Progenitor cell of endocrine pancreas (in vitro differentiated cells): ENCODE measurements at regions not wholly inside any gene's neighbourhood (a gene's known extent, or its start where the extent isn't known, plus 50 kb on each side); places are given as distances from the start of the nearest gene placed in this dataset.
A peak's percentile ranks its signal among the peaks of the same experiment; 100 is the strongest.

ENCODE experiments used
- DNase-seq: peaks from one replicate; pipeline ENCODE4 v3.0.0; 2021; ENCODE audit warnings: low spot score; ENCODE audit not compliant: unreplicated experiment
- H3K27ac Mint-ChIP-seq: 2 replicates; pipeline ENCODE4 v1.8.0; 2021; ENCODE audit warnings: mild to moderate bottlenecking, moderate library complexity, mixed read lengths
- H3K27me3 Mint-ChIP-seq: 2 replicates; pipeline ENCODE4 v1.8.0; 2021; ENCODE audit warnings: mixed read lengths
- H3K36me3 Mint-ChIP-seq: 2 replicates; pipeline ENCODE4 v1.8.0; 2022; ENCODE audit warnings: mixed read lengths; ENCODE audit not compliant: insufficient read depth
- H3K4me1 Mint-ChIP-seq: 2 replicates; pipeline ENCODE4 v1.8.0; 2021; ENCODE audit warnings: low read depth, mixed read lengths
- H3K4me3 Mint-ChIP-seq: 2 replicates; pipeline ENCODE4 v1.8.0; 2021; ENCODE audit warnings: low read depth, mild to moderate bottlenecking, moderate library complexity, mixed read lengths
- H3K9me3 Mint-ChIP-seq: 2 replicates; pipeline ENCODE4 v1.8.0; 2021; ENCODE audit warnings: low read depth, mixed read lengths
- TF ChIP-seq, protein P1 (sequence below): fragments of 200-600 bp; sonication (generic); IDR thresholded peaks from one replicate; pipeline ENCODE4 v1.5.0; 2021; ENCODE audit warnings: antibody characterized with exemption, mild to moderate bottlenecking; ENCODE audit not compliant: unreplicated experiment

DNA sequence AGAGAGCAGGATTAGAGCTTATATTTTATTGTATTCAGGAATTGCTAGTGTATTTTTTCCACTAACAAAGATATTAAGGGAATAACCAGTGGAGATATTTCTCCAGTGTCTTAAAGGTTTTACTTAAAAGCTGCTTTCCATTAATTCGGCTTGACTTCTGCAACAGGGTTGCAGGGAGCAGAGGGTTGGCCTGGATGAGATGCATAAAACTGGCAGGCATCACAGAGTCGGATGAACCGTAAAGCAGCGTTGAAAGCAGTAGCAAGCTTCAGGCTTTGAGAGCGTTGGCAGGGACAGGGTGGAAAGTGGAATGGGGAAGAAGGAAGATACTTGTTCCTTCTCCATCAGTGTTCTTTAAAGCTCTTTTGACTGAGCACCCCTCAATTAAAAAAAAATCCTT is 237.2 kb downstream of the LMO4 start:
- DNase-seq = no peak
- H3K27me3 Mint-ChIP-seq = no peaks in the 10 kb centered on the region
- H3K4me1 Mint-ChIP-seq = peaks cover 21% of the 10 kb centered on the region
- no peaks in the 10 kb centered on the region for H3K36me3 Mint-ChIP-seq
- no peak overlapping the region for H3K4me3 Mint-ChIP-seq
- TF ChIP-seq, protein P1, sequence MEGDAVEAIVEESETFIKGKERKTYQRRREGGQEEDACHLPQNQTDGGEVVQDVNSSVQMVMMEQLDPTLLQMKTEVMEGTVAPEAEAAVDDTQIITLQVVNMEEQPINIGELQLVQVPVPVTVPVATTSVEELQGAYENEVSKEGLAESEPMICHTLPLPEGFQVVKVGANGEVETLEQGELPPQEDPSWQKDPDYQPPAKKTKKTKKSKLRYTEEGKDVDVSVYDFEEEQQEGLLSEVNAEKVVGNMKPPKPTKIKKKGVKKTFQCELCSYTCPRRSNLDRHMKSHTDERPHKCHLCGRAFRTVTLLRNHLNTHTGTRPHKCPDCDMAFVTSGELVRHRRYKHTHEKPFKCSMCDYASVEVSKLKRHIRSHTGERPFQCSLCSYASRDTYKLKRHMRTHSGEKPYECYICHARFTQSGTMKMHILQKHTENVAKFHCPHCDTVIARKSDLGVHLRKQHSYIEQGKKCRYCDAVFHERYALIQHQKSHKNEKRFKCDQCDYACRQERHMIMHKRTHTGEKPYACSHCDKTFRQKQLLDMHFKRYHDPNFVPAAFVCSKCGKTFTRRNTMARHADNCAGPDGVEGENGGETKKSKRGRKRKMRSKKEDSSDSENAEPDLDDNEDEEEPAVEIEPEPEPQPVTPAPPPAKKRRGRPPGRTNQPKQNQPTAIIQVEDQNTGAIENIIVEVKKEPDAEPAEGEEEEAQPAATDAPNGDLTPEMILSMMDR = no peak
- peak overlapping the region; percentile 81 for H3K27ac Mint-ChIP-seq
- no peaks in the 10 kb centered on the region for H3K9me3 Mint-ChIP-seq

DNA sequence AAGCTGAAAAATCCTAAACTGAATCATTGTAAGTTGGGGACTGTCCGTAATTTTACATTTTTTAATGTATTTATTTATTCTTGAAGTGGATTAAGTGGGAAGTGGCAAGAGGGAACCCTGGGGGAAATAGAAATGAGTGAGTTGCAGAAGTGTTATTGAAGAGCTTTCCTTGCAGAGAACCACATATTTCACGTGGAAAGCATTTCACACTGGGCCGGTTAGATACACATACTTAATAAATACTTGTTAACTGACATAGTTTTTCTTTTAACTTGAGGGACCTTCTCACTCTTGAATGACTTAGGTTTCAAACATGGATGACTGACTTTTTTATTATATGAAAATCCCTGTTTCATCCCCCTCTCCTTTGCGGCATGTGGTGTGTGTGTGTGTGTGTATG is 239.3 kb downstream of the LMO4 start:
- Mint-ChIP-seq H3K4me3 (no peak overlapping the region), H3K36me3 (no peaks in the 10 kb centered on the region), H3K4me1 (peaks cover 21% of the 10 kb centered on the region), H3K27ac (no peak overlapping the region), H3K27me3 (no peaks in the 10 kb centered on the region), H3K9me3 (no peaks in the 10 kb centered on the region)
- no peak for DNase-seq
- TF ChIP-seq, protein P1 = no peak

DNA sequence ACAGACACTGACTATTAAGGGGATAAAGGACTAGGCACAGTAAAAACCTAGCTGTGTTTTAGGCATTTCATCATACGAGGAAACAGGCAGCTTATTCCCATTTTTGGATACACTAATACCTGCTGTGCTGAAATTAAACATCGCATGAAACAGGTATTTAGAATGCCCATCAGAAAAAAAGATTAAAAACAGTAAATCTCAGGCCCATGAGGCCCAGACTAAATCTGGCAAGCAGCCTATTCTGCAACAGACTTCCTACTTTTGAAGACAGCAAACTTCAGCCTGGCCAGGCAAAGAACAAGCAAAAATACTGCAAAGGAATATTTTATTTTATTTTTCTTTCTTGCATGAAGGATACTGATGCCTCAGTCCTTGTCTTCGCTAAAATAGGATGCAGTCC is 240.2 kb downstream of the LMO4 start:
- Mint-ChIP-seq H3K4me3 (no peak overlapping the region), H3K27me3 (no peaks in the 10 kb centered on the region), H3K27ac (no peak overlapping the region), H3K36me3 (no peaks in the 10 kb centered on the region), H3K9me3 (no peaks in the 10 kb centered on the region), H3K4me1 (peaks cover 24% of the 10 kb centered on the region)
- DNase-seq = no peak
- TF ChIP-seq, protein P1 = no peak

DNA sequence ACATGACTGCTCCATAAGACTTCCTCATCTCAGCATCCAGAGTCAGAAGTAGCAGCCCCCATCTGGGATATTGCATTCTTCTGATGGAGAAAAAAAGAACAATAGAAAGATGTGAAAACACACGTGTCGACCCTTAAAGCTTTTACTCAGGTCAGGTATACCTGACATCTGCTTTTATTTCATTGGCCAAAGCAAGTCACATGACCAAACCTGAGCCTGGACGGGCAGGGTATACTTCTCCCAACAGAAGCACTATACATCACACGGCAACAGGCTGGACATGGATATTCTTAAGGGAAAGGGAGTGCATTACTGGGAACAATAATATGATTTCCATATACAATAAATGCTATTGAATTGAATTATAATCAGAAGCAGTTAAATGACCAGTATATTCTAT is 243.3 kb downstream of the LMO4 start:
- Mint-ChIP-seq H3K36me3 (no peaks in the 10 kb centered on the region), H3K27ac (no peak overlapping the region), H3K27me3 (no peaks in the 10 kb centered on the region), H3K9me3 (peaks cover 5% of the 10 kb centered on the region), H3K4me3 (no peak overlapping the region), H3K4me1 (peaks cover 8% of the 10 kb centered on the region)
- TF ChIP-seq, protein P1 = no peak
- no peak for DNase-seq

DNA sequence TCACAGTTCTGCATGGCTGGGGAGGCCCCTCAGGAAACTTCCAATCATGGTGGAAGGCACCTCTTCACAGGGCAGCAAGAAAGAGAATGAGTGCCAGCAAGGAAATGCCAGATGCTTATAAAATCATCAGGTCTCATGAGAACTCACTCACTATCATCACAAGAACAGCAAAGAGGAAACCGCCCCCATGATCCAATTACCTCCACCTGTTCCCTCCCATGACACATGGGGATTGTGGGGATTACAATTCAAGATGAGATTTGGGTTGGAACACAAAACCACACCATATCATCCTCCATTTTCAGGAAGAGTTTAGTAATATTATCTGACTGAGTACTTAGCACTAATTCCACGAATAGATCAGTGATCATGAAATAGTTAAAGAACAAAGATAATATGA is 244.2 kb downstream of the LMO4 start:
- Mint-ChIP-seq H3K9me3 (peaks cover 8% of the 10 kb centered on the region), H3K27ac (no peak overlapping the region), H3K4me3 (no peak overlapping the region), H3K4me1 (peaks cover 9% of the 10 kb centered on the region), H3K27me3 (no peaks in the 10 kb centered on the region), H3K36me3 (no peaks in the 10 kb centered on the region)
- TF ChIP-seq, protein P1 = no peak
- no peak for DNase-seq
